Ovary (tissue), 3 donors: ENCODE measurements at regions not wholly inside any gene's neighbourhood (a gene's known extent, or its start where the extent isn't known, plus 50 kb on each side); places are given as distances from the start of the nearest gene placed in this dataset.

Experiments used
- CTCF ChIP-seq, 3 donors: fragments of 450-650 bp in 2 of 3; fragments of 200-600 bp in 1 of 3; IDR thresholded peaks; one replicate each; pipeline versions ENCODE4 v1.5.1 to v1.8.0; 2016 to 2022; ENCODE audit warnings: antibody characterized with exemption in 3 of 3, mild to moderate bottlenecking in 1 of 3
- EP300 ChIP-seq: sonication (generic); formaldehyde crosslinking; IDR thresholded peaks from one replicate; pipeline ENCODE4 v1.6.1; 2017; ENCODE audit warnings: antibody characterized with exemption
- POLR2A ChIP-seq: fragments of 450-650 bp; IDR thresholded peaks from one replicate; pipeline ENCODE4 v1.6.1; 2017; ENCODE audit warnings: antibody characterized with exemption, mild to moderate bottlenecking, moderate library complexity
- donor health status: DM: no; HTN: no; CAD: no.

- TF ChIP-seq POLR2A (no peak), CTCF (IDR thresholded peaks at IDR 0.05) (no peak), EP300 (no peak)
Measured at GRCh38 chr10:58089739-58090138, 178.0 kb downstream of the IPMK start.
